ENCODE measurements at regions not wholly inside any gene's neighbourhood (a gene's known extent, or its start where the extent isn't known, plus 50 kb on each side); places are given as distances from the start of the nearest gene placed in this dataset.
"Not testable (repeated sequence)": the region's sequence is repeated elsewhere in the genome, so short reads cannot be mapped to it uniquely, and the experiment has no call there.

DNA sequence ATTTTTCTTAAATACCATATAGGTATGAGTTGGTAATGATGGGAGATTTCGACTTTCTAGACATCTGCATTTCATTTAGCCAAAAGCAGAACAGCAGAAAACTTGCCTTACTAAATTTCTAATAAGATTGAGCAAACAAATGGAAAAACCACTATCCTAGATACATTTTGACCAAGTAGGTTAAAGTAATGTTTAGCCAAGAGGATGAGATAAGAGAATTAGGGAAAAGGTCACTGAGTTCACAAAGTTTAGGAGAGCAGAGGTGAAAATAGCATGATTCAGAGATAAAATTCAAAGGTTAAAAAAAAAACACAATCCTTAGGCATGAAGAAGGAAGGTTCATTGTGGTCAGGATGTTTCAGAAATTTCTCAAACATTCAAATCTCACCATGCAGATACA lies 450.3 kb downstream of the CD83 start:
- Histone ChIP-seq H3K36me3 (ENCODE audit: control insufficient read depth in 1 of 2, insufficient read depth in 2 of 2, low read length in 2 of 2) (no peaks in the 10 kb centered on the region), H3K79me2 (ENCODE audit: insufficient read depth, low read length) (no peaks in the 10 kb centered on the region), H3K9ac (ENCODE audit: low read length) (no peak overlapping the region), H3K4me1 (ENCODE audit: control insufficient read depth in 1 of 2, insufficient read depth in 2 of 2, low read length in 2 of 2) (no peaks in the 10 kb centered on the region), H3K4me3 (replicated peaks in 1 of 2; ENCODE audit: low read depth in 1 of 2, low read length in 2 of 2) (no peak overlapping the region), H3K9me2 (ENCODE audit: insufficient read depth) (no peaks in the 10 kb centered on the region), H3K27me3 (ENCODE audit: insufficient read depth, low read length) (no peaks in the 10 kb centered on the region), H3K9me3 (ENCODE audit: control insufficient read depth in 1 of 2, insufficient read depth in 1 of 2, low read depth in 1 of 2, low read length in 2 of 2) (no peaks in the 10 kb centered on the region), H3K4me2 (ENCODE audit: low read length) (no peak overlapping the region), H3K27ac (ENCODE audit: low read depth, low read length) (no peak overlapping the region), H2AFZ (ENCODE audit: low read depth, low read length, poor library complexity, severe bottlenecking) (no peak overlapping the region), H4K20me1 (ENCODE audit: insufficient read depth) (no peaks in the 10 kb centered on the region)
- ChIA-PET CTCF (no interaction called here), POLR2A (no interaction called here), RAD21 (ENCODE audit: low non-redundant PET in 1 of 2, low total read pairs in 2 of 2, uncharacterized antibody in 2 of 2, unreplicated experiment in 2 of 2) (no interaction called here)
- intact Hi-C loops (cut with micrococcal nuclease), result no loop called here
- no TSS peak for BruUV-seq (replicated peaks)
- DNase-seq (ENCODE audit: low read depth, low spot score) (no peak), ATAC-seq (no peak)
- no peak for TF ChIP-seq EZH2phosphoT487 (IDR thresholded peaks at IDR 0.05; ENCODE audit: borderline replicate concordance)
- TF ChIP-seq CEBPB (IDR thresholded peaks at IDR 0.05; ENCODE audit: low read depth), result no peak
- no peak for TF ChIP-seq TCF7L2 (IDR thresholded peaks at IDR 0.05; ENCODE audit: borderline replicate concordance, extremely low read depth, insufficient read depth, insufficient read length)
- TF ChIP-seq ATF3 (IDR thresholded peaks at IDR 0.05), result no peak
- no peak for TF ChIP-seq SRF (IDR thresholded peaks at IDR 0.05; ENCODE audit: low read depth)
- no peak for TF ChIP-seq FOSL1 (IDR thresholded peaks at IDR 0.05; ENCODE audit: low read depth)
- TF ChIP-seq EGR1 (IDR thresholded peaks at IDR 0.05; ENCODE audit: low read depth), result no peak
- no peak for TF ChIP-seq ELF1 (IDR thresholded peaks at IDR 0.05; ENCODE audit: borderline replicate concordance, low read depth)
- TF ChIP-seq, protein P1, sequence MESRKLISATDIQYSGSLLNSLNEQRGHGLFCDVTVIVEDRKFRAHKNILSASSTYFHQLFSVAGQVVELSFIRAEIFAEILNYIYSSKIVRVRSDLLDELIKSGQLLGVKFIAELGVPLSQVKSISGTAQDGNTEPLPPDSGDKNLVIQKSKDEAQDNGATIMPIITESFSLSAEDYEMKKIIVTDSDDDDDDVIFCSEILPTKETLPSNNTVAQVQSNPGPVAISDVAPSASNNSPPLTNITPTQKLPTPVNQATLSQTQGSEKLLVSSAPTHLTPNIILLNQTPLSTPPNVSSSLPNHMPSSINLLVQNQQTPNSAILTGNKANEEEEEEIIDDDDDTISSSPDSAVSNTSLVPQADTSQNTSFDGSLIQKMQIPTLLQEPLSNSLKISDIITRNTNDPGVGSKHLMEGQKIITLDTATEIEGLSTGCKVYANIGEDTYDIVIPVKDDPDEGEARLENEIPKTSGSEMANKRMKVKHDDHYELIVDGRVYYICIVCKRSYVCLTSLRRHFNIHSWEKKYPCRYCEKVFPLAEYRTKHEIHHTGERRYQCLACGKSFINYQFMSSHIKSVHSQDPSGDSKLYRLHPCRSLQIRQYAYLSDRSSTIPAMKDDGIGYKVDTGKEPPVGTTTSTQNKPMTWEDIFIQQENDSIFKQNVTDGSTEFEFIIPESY (IDR thresholded peaks at IDR 0.05; ENCODE audit: extremely low read depth, insufficient replicate concordance, low read length), result no peak

DNA sequence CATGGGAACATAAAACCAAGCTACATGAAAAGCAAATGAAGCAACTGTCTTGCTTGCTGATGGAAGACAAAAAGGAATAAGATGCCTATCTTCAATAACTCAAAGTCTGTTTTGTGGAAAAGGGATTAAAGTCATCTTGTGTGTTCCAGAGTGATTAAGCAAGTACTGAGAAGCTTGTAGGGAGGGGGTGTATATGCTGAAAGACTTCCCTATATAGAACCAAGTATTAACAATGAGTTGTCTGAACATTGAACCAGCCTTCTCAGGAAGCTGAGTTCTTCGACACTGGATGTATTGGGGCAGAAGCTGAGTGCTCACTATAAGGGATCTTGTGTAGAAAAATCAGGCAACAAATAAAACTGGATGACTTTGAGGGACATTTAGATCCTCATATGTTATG lies 451.8 kb downstream of the CD83 start:
- Histone ChIP-seq H3K4me1 (ENCODE audit: control insufficient read depth in 1 of 2, insufficient read depth in 2 of 2, low read length in 2 of 2) (no peaks in the 10 kb centered on the region), H3K36me3 (ENCODE audit: control insufficient read depth in 1 of 2, insufficient read depth in 2 of 2, low read length in 2 of 2) (no peaks in the 10 kb centered on the region), H3K4me3 (replicated peaks in 1 of 2; ENCODE audit: low read depth in 1 of 2, low read length in 2 of 2) (no peak overlapping the region), H3K9ac (ENCODE audit: low read length) (no peak overlapping the region), H4K20me1 (ENCODE audit: insufficient read depth) (no peaks in the 10 kb centered on the region), H3K27me3 (ENCODE audit: insufficient read depth, low read length) (no peaks in the 10 kb centered on the region), H3K9me2 (ENCODE audit: insufficient read depth) (no peaks in the 10 kb centered on the region), H3K79me2 (ENCODE audit: insufficient read depth, low read length) (no peaks in the 10 kb centered on the region), H3K27ac (ENCODE audit: low read depth, low read length) (no peak overlapping the region), H3K4me2 (ENCODE audit: low read length) (no peak overlapping the region), H2AFZ (ENCODE audit: low read depth, low read length, poor library complexity, severe bottlenecking) (no peak overlapping the region), H3K9me3 (ENCODE audit: control insufficient read depth in 1 of 2, insufficient read depth in 1 of 2, low read depth in 1 of 2, low read length in 2 of 2) (no peaks in the 10 kb centered on the region)
- ATAC-seq (no peak), DNase-seq (ENCODE audit: low read depth, low spot score) (no peak)
- ChIA-PET POLR2A (no interaction called here), CTCF (no interaction called here), RAD21 (ENCODE audit: low non-redundant PET in 1 of 2, low total read pairs in 2 of 2, uncharacterized antibody in 2 of 2, unreplicated experiment in 2 of 2) (no interaction called here)
- intact Hi-C loops (cut with micrococcal nuclease), result no loop called here
- TF ChIP-seq ELF1 (IDR thresholded peaks at IDR 0.05; ENCODE audit: borderline replicate concordance, low read depth) (no peak), JUND (IDR thresholded peaks at IDR 0.05) (no peak), SP1 (IDR thresholded peaks at IDR 0.05; ENCODE audit: low read depth) (no peak), TCF7L2 (IDR thresholded peaks at IDR 0.05; ENCODE audit: borderline replicate concordance, extremely low read depth, insufficient read depth, insufficient read length) (no peak), FOSL1 (IDR thresholded peaks at IDR 0.05; ENCODE audit: low read depth) (no peak)
- no TSS peak for BruUV-seq (replicated peaks)

- POLR2A ChIA-PET; intact Hi-C loops (cut with micrococcal nuclease); H3K9ac ChIP-seq (ENCODE audit: low read length); H3K4me2 ChIP-seq (ENCODE audit: low read length); H3K9me2 ChIP-seq (ENCODE audit: insufficient read depth); H2AFZ ChIP-seq (ENCODE audit: low read depth, low read length, poor library complexity, severe bottlenecking); H3K9me3 ChIP-seq (ENCODE audit: control insufficient read depth in 1 of 2, insufficient read depth in 1 of 2, low read depth in 1 of 2, low read length in 2 of 2); H3K79me2 ChIP-seq (ENCODE audit: insufficient read depth, low read length); H3K36me3 ChIP-seq (ENCODE audit: control insufficient read depth in 1 of 2, insufficient read depth in 2 of 2, low read length in 2 of 2); H3K4me3 ChIP-seq (replicated peaks in 1 of 2; ENCODE audit: low read depth in 1 of 2, low read length in 2 of 2); H3K27ac ChIP-seq (ENCODE audit: low read depth, low read length); H4K20me1 ChIP-seq (ENCODE audit: insufficient read depth); H3K27me3 ChIP-seq (ENCODE audit: insufficient read depth, low read length); H3K4me1 ChIP-seq (ENCODE audit: control insufficient read depth in 1 of 2, insufficient read depth in 2 of 2, low read length in 2 of 2); DNase-seq (ENCODE audit: low read depth, low spot score); BruUV-seq (replicated peaks); ATAC-seq; RAD21 ChIA-PET (ENCODE audit: low non-redundant PET in 1 of 2, low total read pairs in 2 of 2, uncharacterized antibody in 2 of 2, unreplicated experiment in 2 of 2); CTCF ChIA-PET: not testable (repeated sequence)
These were observed 452.3 kb downstream of the CD83 start for GRCh38 chr6:14569874-14570273.

Measured in HCT116 (cell line).